HuH-7.5 (cell line): ENCODE measurements at regions not wholly inside any gene's neighbourhood (a gene's known extent, or its start where the extent isn't known, plus 50 kb on each side); places are given as distances from the start of the nearest gene placed in this dataset.
"Not testable (repeated sequence)": the region's sequence is repeated elsewhere in the genome, so short reads cannot be mapped to it uniquely, and the experiment has no call there.

ENCODE experiments used
- DNase-seq: peaks from one replicate; pipeline ENCODE4 v3.0.0; 2011; ENCODE audit warnings: low spot score

GRCh38 chr4:112005027-112005426, 140.2 kb upstream of the FAM241A start:
- DNase-seq = no peak

- DNase-seq = no peak
Measured at GRCh38 chr4:112007391-112007790, 137.9 kb upstream of the FAM241A start.

GRCh38 chr4:112015960-112016359, 129.3 kb upstream of the FAM241A start:
- DNase-seq = no peak

- no peak for DNase-seq
Measured at GRCh38 chr4:112023402-112023950, 121.8 kb upstream of the FAM241A start.

GRCh38 chr4:112026058-112026457, 119.2 kb upstream of the FAM241A start:
- no peak for DNase-seq

- no peak for DNase-seq
Measured at GRCh38 chr4:112029771-112030171, 115.5 kb upstream of the FAM241A start.

GRCh38 chr4:112031712-112032328, 113.4 kb upstream of the FAM241A start:
- DNase-seq = peak; percentile 22

- no peak for DNase-seq
Measured at GRCh38 chr4:112036886-112037285, 108.4 kb upstream of the FAM241A start.

- no peak for DNase-seq
Measured at GRCh38 chr4:112038861-112039260, 106.4 kb upstream of the FAM241A start.

GRCh38 chr4:112049119-112049518, 96.1 kb upstream of the FAM241A start:
- DNase-seq = not testable (repeated sequence)

GRCh38 chr4:112053825-112054350, 91.4 kb upstream of the FAM241A start:
- no peak for DNase-seq

- no peak for DNase-seq
Measured at GRCh38 chr4:112055100-112055499, 90.2 kb upstream of the FAM241A start.

- no peak for DNase-seq
Measured at GRCh38 chr4:112057470-112057869, 87.8 kb upstream of the FAM241A start.

GRCh38 chr4:112058433-112058832, 86.8 kb upstream of the FAM241A start:
- no peak for DNase-seq

- no peak for DNase-seq
Measured at GRCh38 chr4:112060212-112060611, 85.0 kb upstream of the FAM241A start.

- no peak for DNase-seq
Measured at GRCh38 chr4:112061207-112061817, 83.9 kb upstream of the FAM241A start.

- DNase-seq = no peak
Measured at GRCh38 chr4:112063260-112063659, 82.0 kb upstream of the FAM241A start.

- no peak for DNase-seq
Measured at GRCh38 chr4:112069110-112069509, 76.1 kb upstream of the FAM241A start.

GRCh38 chr4:112073181-112073580, 72.1 kb upstream of the FAM241A start:
- DNase-seq = no peak

- peak; percentile 17 for DNase-seq
Measured at GRCh38 chr4:112075129-112075753, 70.0 kb upstream of the FAM241A start.

- no peak for DNase-seq
Measured at GRCh38 chr4:112075906-112076305, 69.3 kb upstream of the FAM241A start.

GRCh38 chr4:112076919-112077608, 68.2 kb upstream of the FAM241A start:
- no peak for DNase-seq
